ENCODE measurements at regions not wholly inside any gene's neighbourhood (a gene's known extent, or its start where the extent isn't known, plus 50 kb on each side); places are given as distances from the start of the nearest gene placed in this dataset.

DNA sequence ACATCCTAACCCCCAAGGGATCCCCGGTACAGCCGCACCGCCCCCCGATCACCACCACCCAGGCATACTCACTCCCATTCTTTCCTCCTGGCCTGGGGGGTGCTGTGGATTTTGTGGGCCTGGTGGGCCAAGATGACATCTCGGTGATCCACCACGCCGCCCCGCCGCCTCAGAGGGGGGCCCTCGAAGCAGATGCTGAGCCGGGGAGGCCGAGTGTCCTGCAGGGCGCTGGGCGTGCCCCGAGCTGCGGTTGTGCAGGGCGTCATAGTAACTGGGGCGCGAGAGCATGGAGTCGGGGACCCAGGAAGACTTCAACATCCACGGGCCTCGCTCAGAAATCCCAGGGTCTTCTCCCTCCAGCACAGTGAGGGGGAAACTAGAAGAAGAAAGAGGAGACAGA, 93.4 kb upstream of the CACNA1A start:
- no peak for TF ChIP-seq POLR2A (IDR thresholded peaks at IDR 0.05; ENCODE audit: extremely low read depth, insufficient read length)
- TF ChIP-seq, protein P1, sequence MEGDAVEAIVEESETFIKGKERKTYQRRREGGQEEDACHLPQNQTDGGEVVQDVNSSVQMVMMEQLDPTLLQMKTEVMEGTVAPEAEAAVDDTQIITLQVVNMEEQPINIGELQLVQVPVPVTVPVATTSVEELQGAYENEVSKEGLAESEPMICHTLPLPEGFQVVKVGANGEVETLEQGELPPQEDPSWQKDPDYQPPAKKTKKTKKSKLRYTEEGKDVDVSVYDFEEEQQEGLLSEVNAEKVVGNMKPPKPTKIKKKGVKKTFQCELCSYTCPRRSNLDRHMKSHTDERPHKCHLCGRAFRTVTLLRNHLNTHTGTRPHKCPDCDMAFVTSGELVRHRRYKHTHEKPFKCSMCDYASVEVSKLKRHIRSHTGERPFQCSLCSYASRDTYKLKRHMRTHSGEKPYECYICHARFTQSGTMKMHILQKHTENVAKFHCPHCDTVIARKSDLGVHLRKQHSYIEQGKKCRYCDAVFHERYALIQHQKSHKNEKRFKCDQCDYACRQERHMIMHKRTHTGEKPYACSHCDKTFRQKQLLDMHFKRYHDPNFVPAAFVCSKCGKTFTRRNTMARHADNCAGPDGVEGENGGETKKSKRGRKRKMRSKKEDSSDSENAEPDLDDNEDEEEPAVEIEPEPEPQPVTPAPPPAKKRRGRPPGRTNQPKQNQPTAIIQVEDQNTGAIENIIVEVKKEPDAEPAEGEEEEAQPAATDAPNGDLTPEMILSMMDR (IDR thresholded peaks at IDR 0.05; ENCODE audit: low read depth, low read length), result no peak
- TF ChIP-seq, protein P2, sequence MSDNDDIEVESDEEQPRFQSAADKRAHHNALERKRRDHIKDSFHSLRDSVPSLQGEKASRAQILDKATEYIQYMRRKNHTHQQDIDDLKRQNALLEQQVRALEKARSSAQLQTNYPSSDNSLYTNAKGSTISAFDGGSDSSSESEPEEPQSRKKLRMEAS (IDR thresholded peaks at IDR 0.05; ENCODE audit: low read depth, low read length), result no peak
- no peak for TF ChIP-seq MYC (IDR thresholded peaks at IDR 0.05; ENCODE audit: low read depth, low read length)

Data from NB4 (cell line).